ENCODE measurements at regions not wholly inside any gene's neighbourhood (a gene's known extent, or its start where the extent isn't known, plus 50 kb on each side); places are given as distances from the start of the nearest gene placed in this dataset.

DNA sequence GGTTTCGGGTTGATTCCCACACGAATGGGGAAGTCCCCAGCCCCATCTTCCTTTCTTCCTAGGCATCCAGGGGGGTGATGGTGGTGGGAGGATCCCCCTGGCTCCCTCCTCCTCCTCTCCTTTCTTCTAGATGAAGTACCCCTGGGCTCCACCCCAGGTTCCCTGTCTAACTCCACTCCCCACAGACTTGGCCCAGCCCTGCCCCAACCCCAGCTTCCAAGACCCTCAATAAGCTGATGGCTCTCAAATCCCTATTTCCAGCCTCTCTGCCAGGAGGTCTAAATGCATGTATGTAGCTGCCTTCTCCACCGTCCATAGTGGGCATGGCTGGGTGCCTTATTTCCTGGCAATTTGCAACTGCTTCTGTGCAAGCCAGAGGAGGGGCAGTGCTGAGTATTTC lies 383.7 kb downstream of the BCL11B start:
- no peak overlapping the region for H3K4me3 ChIP-seq (ENCODE audit: severe bottlenecking)

DNA sequence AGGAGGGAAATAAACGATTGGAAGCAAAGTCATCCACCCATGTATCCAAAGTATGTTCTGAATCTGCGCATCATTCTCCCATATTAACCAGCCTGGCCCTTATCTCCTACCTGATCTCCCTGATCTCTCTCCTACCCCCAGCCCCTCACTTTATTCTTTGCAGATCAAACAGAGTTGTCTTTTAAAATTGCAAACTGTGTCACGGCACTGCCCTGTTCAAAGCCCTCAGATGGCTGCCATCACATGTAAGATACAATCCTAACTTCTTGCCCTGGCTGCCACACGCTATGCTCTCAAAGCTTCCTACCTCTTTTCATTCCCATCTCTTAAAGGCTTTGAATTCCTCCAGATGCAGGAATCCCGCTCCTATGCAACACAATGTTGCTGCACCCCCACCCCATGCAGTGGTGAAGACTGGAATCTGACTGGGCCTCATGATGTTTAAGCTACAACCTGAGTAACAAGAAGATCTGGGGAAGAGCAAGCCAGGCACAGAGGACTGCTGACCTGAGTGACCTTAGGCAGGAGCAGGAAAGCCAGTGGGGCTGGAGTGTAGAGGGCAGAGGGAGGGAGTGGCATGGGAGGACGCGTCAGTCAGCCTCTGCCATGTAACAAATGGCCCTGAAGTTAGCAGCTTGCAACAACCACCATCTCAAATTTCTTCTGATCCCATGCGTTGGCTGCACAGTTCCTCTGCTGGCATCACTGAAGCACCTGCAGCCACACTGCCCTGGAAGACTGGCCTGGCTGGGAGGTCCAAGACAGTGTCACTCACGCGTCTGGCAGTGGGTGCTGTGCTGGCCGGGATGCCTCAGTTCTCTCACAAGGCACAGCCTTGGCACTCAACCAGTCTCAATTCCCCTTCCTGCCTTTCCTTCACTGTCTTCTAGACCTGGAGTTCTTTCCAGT lies 382.8 kb downstream of the BCL11B start:
- Histone ChIP-seq H3K36me3 (ENCODE audit: low read depth) (no peaks in the 10 kb centered on the region), H3K4me1 (ENCODE audit: insufficient read depth, poor library complexity, severe bottlenecking) (peaks cover 5% of the 10 kb centered on the region), H3K27ac (ENCODE audit: poor library complexity, severe bottlenecking) (no peak overlapping the region), H3K4me3 (ENCODE audit: severe bottlenecking) (no peak overlapping the region), H3K27me3 (ENCODE audit: insufficient read depth, poor library complexity, severe bottlenecking) (no peaks in the 10 kb centered on the region), H3K9me3 (ENCODE audit: severe bottlenecking) (no peaks in the 10 kb centered on the region)
- no peak for ATAC-seq (ENCODE audit: low read depth)
- DNase-seq (ENCODE audit: low spot score): peak; percentile 55
- TF ChIP-seq, protein P1, sequence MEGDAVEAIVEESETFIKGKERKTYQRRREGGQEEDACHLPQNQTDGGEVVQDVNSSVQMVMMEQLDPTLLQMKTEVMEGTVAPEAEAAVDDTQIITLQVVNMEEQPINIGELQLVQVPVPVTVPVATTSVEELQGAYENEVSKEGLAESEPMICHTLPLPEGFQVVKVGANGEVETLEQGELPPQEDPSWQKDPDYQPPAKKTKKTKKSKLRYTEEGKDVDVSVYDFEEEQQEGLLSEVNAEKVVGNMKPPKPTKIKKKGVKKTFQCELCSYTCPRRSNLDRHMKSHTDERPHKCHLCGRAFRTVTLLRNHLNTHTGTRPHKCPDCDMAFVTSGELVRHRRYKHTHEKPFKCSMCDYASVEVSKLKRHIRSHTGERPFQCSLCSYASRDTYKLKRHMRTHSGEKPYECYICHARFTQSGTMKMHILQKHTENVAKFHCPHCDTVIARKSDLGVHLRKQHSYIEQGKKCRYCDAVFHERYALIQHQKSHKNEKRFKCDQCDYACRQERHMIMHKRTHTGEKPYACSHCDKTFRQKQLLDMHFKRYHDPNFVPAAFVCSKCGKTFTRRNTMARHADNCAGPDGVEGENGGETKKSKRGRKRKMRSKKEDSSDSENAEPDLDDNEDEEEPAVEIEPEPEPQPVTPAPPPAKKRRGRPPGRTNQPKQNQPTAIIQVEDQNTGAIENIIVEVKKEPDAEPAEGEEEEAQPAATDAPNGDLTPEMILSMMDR (IDR thresholded peaks at IDR 0.05; ENCODE audit: poor library complexity, severe bottlenecking): no peak

More for the DNA sequence above, 383.7 kb downstream of the BCL11B start:
- no peaks in the 10 kb centered on the region for H3K27me3 ChIP-seq (ENCODE audit: insufficient read depth, poor library complexity, severe bottlenecking)
- ATAC-seq (ENCODE audit: low read depth) (no peak), DNase-seq (ENCODE audit: low spot score) (peak; percentile 41)
- no peaks in the 10 kb centered on the region for H3K9me3 ChIP-seq (ENCODE audit: severe bottlenecking)
- H3K4me1 ChIP-seq (ENCODE audit: insufficient read depth, poor library complexity, severe bottlenecking): peaks cover 5% of the 10 kb centered on the region
- TF ChIP-seq, protein P1 (IDR thresholded peaks at IDR 0.05; ENCODE audit: poor library complexity, severe bottlenecking): no peak
- no peak overlapping the region for H3K27ac ChIP-seq (ENCODE audit: poor library complexity, severe bottlenecking)
- H3K36me3 ChIP-seq (ENCODE audit: low read depth): no peaks in the 10 kb centered on the region

DNA sequence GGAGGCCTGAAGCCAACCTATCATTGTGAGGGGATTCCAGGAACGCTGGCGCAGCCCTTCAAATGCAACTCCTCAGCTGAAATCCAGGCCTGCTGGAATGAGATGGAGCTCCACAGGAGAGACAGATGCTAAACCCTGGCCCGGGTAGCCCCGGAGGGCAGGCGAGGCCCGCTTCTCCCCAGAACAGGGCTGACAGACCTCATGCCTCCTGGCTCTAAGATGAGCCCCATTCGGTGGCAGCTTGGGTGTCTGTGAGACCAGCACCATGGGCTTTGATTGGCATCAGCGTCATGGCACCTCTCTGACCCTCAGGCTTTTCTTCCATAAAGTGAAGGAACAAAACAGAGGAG lies 382.2 kb downstream of the BCL11B start:
- no peaks in the 10 kb centered on the region for H3K9me3 ChIP-seq (ENCODE audit: severe bottlenecking)
- ATAC-seq (ENCODE audit: low read depth) (no peak), DNase-seq (ENCODE audit: low spot score) (peak; percentile 58)
- TF ChIP-seq, protein P1 (IDR thresholded peaks at IDR 0.05; ENCODE audit: poor library complexity, severe bottlenecking): no peak
- no peak overlapping the region for H3K27ac ChIP-seq (ENCODE audit: poor library complexity, severe bottlenecking)
- peaks cover 5% of the 10 kb centered on the region for H3K4me1 ChIP-seq (ENCODE audit: insufficient read depth, poor library complexity, severe bottlenecking)
- no peak overlapping the region for H3K4me3 ChIP-seq (ENCODE audit: severe bottlenecking)
- H3K27me3 ChIP-seq (ENCODE audit: insufficient read depth, poor library complexity, severe bottlenecking): no peaks in the 10 kb centered on the region
- H3K36me3 ChIP-seq (ENCODE audit: low read depth): no peaks in the 10 kb centered on the region

DNA sequence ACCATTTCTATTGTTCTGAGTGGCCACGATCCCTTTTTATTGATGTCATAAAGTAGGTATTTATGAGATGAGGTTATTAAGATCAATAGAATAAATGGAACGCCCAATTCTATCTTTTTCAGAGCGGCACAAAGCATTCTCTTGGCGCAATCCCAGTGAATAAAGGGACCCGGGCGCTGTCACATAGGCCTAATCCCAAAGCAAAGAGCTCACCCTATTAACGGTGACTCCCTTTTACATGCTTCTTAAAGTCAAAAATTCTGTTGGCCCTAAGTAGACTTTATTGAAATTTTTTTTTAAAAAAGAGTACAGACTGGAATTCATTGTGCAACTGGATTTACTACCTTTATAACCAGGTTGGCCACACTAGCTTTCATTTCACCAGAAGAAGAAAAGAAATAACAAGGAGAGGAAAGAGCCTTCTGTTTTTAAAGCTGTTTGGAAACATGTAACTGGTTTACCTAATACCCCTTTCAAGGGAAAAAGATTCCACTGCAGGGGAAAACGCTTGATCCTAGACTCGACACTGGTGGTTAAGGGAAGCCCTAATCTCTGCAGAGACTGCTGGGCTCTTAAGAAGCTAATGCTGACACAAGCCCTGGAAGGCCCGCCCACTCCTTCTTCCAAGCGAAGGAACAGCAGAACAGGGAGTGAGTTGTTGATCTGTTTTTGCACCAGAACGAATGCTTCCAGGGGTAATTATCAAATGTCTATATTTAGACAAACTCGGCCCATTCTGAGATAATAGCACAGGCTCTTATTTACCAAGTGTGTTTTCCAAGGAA lies 381.2 kb downstream of the BCL11B start:
- no peak overlapping the region for H3K27ac ChIP-seq (ENCODE audit: poor library complexity, severe bottlenecking)
- TF ChIP-seq, protein P1 (IDR thresholded peaks at IDR 0.05; ENCODE audit: poor library complexity, severe bottlenecking): no peak
- peak; percentile 27 for DNase-seq (ENCODE audit: low spot score)
- peaks cover 5% of the 10 kb centered on the region for H3K4me1 ChIP-seq (ENCODE audit: insufficient read depth, poor library complexity, severe bottlenecking)
- ATAC-seq (ENCODE audit: low read depth): no peak
- H3K4me3 ChIP-seq (ENCODE audit: severe bottlenecking): no peak overlapping the region
- no peaks in the 10 kb centered on the region for H3K27me3 ChIP-seq (ENCODE audit: insufficient read depth, poor library complexity, severe bottlenecking)
- no peaks in the 10 kb centered on the region for H3K9me3 ChIP-seq (ENCODE audit: severe bottlenecking)
- H3K36me3 ChIP-seq (ENCODE audit: low read depth): no peaks in the 10 kb centered on the region

All from RWPE2 (cell line).